SW 1271 (cell line): ENCODE measurements at regions not wholly inside any gene's neighbourhood (a gene's known extent, or its start where the extent isn't known, plus 50 kb on each side); places are given as distances from the start of the nearest gene placed in this dataset.

Experiments used
- DNase-seq, 2 experiments: peaks; one replicate each; lab custom pipeline; 2025; lab: John Stamatoyannopoulos, UW

GRCh38 chr2:236747426-236747825 lies 177.8 kb downstream of the ACKR3 start:
- no peak for DNase-seq

GRCh38 chr2:236747925-236748324 lies 178.3 kb downstream of the ACKR3 start:
- DNase-seq, result no peak

DNA sequence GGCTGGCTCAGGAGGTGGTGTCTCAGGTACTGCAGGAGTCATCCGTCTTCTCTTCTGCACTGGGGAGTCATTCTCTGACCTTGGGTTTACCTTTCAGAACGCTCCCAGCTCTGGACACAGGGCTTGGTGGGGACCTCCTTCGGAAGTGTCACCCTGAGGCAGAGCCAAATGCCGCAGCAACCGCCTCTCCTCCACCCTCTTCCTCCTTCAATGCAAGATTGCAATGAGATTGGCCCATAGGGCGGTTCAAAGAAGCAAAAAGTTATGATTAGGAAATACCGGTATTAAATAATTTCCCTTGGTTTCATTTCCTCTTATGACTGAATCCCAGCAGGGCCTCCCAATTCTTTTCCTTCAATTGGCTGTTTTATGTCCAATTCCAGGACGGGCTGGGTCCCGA lies 178.8 kb downstream of the ACKR3 start:
- no peak for DNase-seq

DNA sequence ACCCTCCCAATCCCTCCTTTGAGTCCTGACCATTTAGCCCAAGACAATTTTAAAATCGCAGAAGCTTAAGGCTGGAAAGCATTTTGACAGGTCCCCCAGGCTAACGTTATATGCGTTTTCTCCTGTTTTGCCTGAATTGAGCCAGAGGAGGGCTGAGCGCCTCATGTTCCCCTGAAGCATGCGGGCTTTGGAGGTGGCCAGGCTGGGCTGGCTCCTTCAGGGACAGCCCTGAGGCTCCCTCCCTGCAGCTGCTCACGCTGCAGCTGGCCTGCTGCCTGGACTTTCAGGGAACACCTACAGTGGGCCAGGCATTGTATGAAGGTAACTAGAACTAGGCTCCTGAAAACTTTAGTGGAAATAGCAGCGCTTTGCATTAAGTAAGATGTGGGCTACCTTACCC lies 179.2 kb downstream of the ACKR3 start:
- DNase-seq, result no peak

DNA sequence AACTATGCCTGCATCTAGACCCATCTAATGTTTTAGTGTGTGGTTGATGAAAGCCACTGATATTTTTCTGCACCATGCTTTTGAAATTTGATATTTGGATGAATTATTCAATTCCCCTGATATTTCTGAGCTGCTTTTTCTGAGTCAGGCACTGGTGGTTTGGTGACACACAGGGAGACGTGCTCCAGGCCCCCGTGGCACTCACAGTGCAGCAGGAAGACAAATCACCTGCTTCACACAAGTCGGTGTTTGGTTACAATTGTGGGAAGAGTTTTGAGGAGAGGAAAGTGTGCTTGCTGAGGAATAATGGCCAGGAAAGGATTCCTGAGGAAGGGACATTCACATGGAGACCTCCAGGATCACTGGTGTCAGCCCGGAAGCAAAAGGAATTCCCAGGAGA lies 179.7 kb downstream of the ACKR3 start:
- DNase-seq, result no peak

DNA sequence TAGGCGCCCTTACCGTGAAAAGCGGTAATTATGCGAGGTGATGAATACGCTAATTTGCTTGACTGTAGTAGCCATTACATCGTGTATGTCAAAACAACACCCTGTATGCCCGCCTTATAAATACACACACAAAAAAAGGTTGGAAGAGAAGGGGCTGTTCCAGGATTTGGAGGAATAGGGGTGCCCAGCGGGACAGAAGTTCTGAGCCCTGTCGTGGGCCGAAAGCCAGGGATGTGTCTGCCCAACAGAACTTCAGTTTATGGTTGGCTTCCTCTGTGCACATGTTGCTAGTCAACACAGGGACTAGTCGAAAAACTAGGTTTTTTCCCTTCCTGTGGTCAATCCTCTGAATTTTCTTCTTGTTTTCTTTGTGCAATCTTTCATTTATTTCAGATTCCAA lies 182.5 kb downstream of the ACKR3 start:
- no peak for DNase-seq

- DNase-seq, result no peak
Measured at GRCh38 chr2:236753606-236754270, 184.1 kb downstream of the ACKR3 start.

- DNase-seq, result no peak
Measured at GRCh38 chr2:236754271-236754944, 184.8 kb downstream of the ACKR3 start.

- DNase-seq, result no peak
Measured at GRCh38 chr2:236755278-236755840, 185.7 kb downstream of the ACKR3 start.

GRCh38 chr2:236758406-236758805 lies 188.8 kb downstream of the ACKR3 start:
- DNase-seq, result no peak

GRCh38 chr2:236760246-236760645 lies 190.6 kb downstream of the ACKR3 start:
- DNase-seq, result no peak

- DNase-seq, result no peak
Measured at GRCh38 chr2:236761358-236761757, 191.7 kb downstream of the ACKR3 start.

- DNase-seq, result no peak
Measured at GRCh38 chr2:236762628-236763027, 193.0 kb downstream of the ACKR3 start.

- DNase-seq, result no peak
Measured at GRCh38 chr2:236763857-236764256, 194.2 kb downstream of the ACKR3 start.

DNA sequence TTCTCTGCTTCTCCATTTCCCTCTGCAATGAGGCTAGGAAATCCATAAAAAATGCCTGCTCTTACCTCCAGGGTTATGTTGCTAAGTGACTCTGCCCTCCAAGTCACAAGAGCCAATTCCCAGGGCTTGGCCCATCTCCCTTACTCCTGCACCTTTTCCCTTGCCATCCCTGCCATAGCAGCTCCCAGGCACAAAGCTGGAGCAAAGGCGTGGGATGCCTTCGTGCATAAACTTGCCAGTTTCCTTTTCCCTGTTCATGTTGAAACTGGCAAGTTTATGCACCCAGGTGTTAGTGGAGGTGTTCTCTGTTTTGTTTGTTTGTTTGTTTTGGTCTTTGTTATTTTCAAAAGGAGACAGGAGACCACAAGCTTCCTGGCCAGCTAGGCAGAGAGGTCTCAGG lies 195.1 kb downstream of the ACKR3 start:
- DNase-seq, result no peak

- no peak for DNase-seq
Measured at GRCh38 chr2:236765478-236765877, 195.9 kb downstream of the ACKR3 start.

DNA sequence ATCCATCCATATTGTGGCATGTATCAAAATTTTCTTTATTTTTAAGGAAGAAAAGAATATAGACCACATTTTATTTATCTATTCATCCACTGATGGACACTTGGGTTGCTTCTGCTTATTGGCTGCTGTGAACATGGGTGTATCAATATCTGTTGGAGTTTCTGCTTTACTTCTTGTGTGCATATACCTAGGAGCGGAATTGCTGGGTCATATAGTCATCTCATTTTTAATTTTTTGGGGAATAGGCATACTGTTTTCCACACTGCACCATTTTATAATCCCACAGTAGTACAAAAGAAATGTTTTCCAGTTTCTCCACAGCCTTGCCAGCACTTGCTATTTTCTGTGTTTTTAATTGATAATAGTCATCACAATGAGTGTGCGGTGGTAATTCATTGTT lies 197.2 kb downstream of the ACKR3 start:
- no peak for DNase-seq

DNA sequence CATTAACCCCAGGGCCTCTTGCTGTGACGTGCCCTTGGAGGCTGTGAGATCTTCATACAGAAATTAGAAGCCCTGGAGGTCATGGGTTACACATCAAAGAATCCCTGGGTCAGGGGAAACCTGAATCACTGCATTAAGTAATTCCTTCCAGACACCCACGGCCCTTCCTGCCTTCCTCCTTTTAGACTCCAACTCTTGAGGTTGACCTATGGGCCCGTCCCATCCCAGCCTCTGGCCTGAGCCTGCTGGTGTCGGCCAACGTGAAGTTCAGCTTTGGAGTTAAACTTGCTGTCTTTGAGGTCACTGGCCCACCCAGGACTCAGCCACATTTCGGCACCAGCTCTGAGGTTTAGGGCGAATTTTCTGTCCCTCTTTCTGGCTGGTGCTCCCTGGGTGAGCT lies 198.3 kb downstream of the ACKR3 start:
- no peak for DNase-seq

- DNase-seq, result no peak
Measured at GRCh38 chr2:236768393-236769140, 198.9 kb downstream of the ACKR3 start.

DNA sequence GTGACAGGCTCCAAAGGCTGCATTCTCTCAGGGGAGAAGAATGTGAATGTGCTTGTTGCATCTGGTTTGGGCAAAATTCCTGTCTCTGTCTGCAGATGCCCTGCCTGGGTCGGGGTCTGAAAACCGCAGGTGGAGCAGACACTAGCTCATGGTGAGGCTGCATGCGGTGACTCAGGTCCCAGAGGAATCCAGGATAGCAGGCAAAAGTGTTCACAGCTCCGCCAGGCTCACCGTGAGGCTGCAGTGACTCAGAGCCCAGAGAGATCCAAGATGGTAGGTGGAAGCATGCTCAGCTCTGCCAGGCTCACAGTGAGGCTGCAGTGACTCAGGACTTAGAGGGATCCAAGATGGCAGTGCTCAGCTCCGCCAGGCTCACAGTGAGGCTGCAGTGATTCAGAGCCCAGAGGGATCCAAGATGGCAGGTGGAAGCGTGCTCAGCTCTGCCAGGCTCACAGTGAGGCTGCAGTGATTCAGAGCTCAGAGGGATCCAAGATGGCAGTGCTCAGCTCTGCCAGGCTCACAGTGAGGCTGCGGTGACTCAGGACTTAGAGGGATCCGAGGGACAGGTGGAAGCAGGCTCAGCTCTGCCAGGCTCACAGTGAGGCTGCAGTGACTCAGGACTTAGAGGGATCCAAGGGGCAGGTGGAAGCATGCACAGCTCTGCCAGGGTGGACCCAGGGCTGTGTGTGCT lies 200.5 kb downstream of the ACKR3 start:
- DNase-seq, result no peak

GRCh38 chr2:236772220-236772837 lies 202.7 kb downstream of the ACKR3 start:
- DNase-seq, result no peak

DNA sequence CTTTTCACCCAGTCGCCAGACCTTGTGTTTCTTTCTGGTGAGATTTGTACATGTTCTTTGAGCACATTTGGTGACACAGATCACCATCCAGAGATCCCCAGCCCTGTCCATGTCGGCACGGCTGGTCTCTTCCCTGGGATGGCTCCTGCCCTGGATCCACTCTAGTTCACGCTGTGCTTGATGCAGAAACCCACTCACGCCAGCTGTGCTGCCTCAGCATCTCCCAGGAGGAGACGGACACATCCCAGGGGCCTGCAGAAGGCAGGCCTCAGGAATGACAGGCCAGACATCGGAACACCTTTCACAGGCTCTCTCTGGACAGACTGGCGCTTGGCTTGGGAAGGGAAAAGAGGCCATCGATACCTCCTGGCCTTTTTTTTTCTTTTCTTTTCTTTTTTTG lies 203.6 kb downstream of the ACKR3 start:
- DNase-seq, result no peak
